H1 (cell line): ENCODE measurements at regions not wholly inside any gene's neighbourhood (a gene's known extent, or its start where the extent isn't known, plus 50 kb on each side); places are given as distances from the start of the nearest gene placed in this dataset.
"Not testable (repeated sequence)": the region's sequence is repeated elsewhere in the genome, so short reads cannot be mapped to it uniquely, and the experiment has no call there.

Experiments used
- CTCF ChIA-PET: fragments of 300-600 bp; sonication (Branson Sonifier 250); formaldehyde crosslinking; loops from one replicate; lab custom pipeline; 2021; ENCODE audit not compliant: partially characterized antibody; lab: Charles Lee
- POLR2A ChIA-PET: fragments of 300-600 bp; sonication (Branson Sonifier 250); formaldehyde crosslinking; loops from one replicate; lab custom pipeline; 2021; ENCODE audit warnings: inconsistent platforms; ENCODE audit not compliant: partially characterized antibody; lab: Charles Lee
- DNase-seq, 2 experiments: peaks; one replicate each; pipeline versions ENCODE4 v3.0.0 to v3.0.0-alpha.2; 2010 to 2022; ENCODE audit warnings: low spot score in 2 of 2, low read depth in 1 of 2, mixed read lengths in 1 of 2
- FAIRE-seq: peaks from 2 replicates; lab custom pipeline; 2011; peaks lifted over from hg19 to GRCh38; lab: Jason Lieb, UNC
- H2AFZ ChIP-seq: 2 replicates; pipeline ENCODE4 v1.8.1; 2012; ENCODE audit warnings: low read length, inconsistent platforms
- H2AK5ac ChIP-seq: 2 replicates; pipeline ENCODE4 v1.6.1; 2013; ENCODE audit warnings: low read depth, low read length
- H2BK120ac ChIP-seq: replicated peaks from 2 replicates; pipeline ENCODE3; 2013; ENCODE audit warnings: low read depth, low read length, inconsistent platforms
- H2BK12ac ChIP-seq: 2 replicates; pipeline ENCODE4 v1.6.1; 2013; ENCODE audit warnings: low read depth, low read length
- H2BK15ac ChIP-seq: 2 replicates; pipeline ENCODE4 v1.6.1; 2013; ENCODE audit warnings: low read length
- H2BK20ac ChIP-seq: 2 replicates; pipeline ENCODE4 v1.6.1; 2013; ENCODE audit warnings: low read length
- H2BK5ac ChIP-seq: 2 replicates; pipeline ENCODE4 v1.6.1; 2013; ENCODE audit warnings: low read depth, low read length
- H3K14ac ChIP-seq: 2 replicates; pipeline ENCODE4 v1.6.1; 2013; ENCODE audit warnings: inconsistent platforms; ENCODE audit not compliant: insufficient read length
- H3K18ac ChIP-seq: 2 replicates; pipeline ENCODE4 v1.6.1; 2013; ENCODE audit warnings: low read length; ENCODE audit errors: extremely low read depth
- H3K23ac ChIP-seq: 2 replicates; pipeline ENCODE4 v1.6.1; 2013; ENCODE audit warnings: inconsistent platforms; ENCODE audit not compliant: insufficient read length
- H3K23me2 ChIP-seq: 2 replicates; pipeline ENCODE4 v1.6.1; 2013; ENCODE audit warnings: low read depth, low read length
- H3K27ac ChIP-seq: 2 replicates; pipeline ENCODE4 v1.6.1; 2011; ENCODE audit warnings: low read depth, low read length, inconsistent platforms
- H3K27me3 ChIP-seq, 4 experiments: replicated peaks in 1 of 4; 1 replicate in 1 of 4; 2 replicates in 3 of 4; pipeline versions ENCODE4 v1.6.1 to v1.8.1; 2011 to 2013; ENCODE audit warnings: low read length in 3 of 4, mild to moderate bottlenecking in 3 of 4, inconsistent platforms in 2 of 4, mixed read lengths in 2 of 4, moderate library complexity in 1 of 4; ENCODE audit not compliant: control insufficient read depth in 3 of 4, insufficient read depth in 3 of 4; ENCODE audit errors: extremely low read depth in 1 of 4
- H3K36me3 ChIP-seq, 4 experiments: 2 replicates each; pipeline versions ENCODE4 v1.6.1 to v1.8.1; 2011 to 2013; ENCODE audit warnings: mild to moderate bottlenecking in 4 of 4, low read length in 3 of 4, moderate library complexity in 2 of 4, control low read depth in 1 of 4, inconsistent platforms in 1 of 4; ENCODE audit not compliant: insufficient read depth in 4 of 4, control insufficient read depth in 2 of 4
- H3K4ac ChIP-seq: replicated peaks from 2 replicates; pipeline ENCODE3; 2013; ENCODE audit warnings: low read length, low read depth, mixed read lengths, inconsistent platforms; ENCODE audit not compliant: insufficient read length
- H3K4me1 ChIP-seq, 4 experiments: replicated peaks in 1 of 4; 1 replicate in 1 of 4; 2 replicates in 3 of 4; pipeline versions ENCODE4 v1.6.1 to v1.8.1; 2011 to 2013; ENCODE audit warnings: low read length in 3 of 4, inconsistent platforms in 2 of 4, mixed read lengths in 1 of 4; ENCODE audit not compliant: insufficient read depth in 4 of 4, control insufficient read depth in 3 of 4
- H3K4me2 ChIP-seq, 2 experiments: 2 replicates each; pipeline versions ENCODE4 v1.6.1 to v1.8.1; 2011 to 2013; ENCODE audit warnings: low read depth in 2 of 2, low read length in 2 of 2, control low read depth in 1 of 2, inconsistent platforms in 1 of 2, mild to moderate bottlenecking in 1 of 2; ENCODE audit not compliant: insufficient read depth in 1 of 2
- H3K4me3 ChIP-seq, 4 experiments: fragments of 200-600, 300-600 bp in 1 of 4; sonication (generic), shearing (Covaris generic), sonication (Bioruptor Twin) in 1 of 4; 2 replicates each; pipeline versions ENCODE4 v1.5.1 to v1.8.1; 2011 to 2016; ENCODE audit warnings: low read length in 4 of 4, low read depth in 3 of 4, control low read depth in 2 of 4, inconsistent platforms in 2 of 4, mild to moderate bottlenecking in 2 of 4, mixed read lengths in 1 of 4, moderate library complexity in 1 of 4; ENCODE audit not compliant: insufficient read depth in 2 of 4; ENCODE audit errors: extremely low read depth in 1 of 4
- H3K56ac ChIP-seq: replicated peaks from 2 replicates; pipeline ENCODE3; 2013; ENCODE audit warnings: low read depth, mild to moderate bottlenecking, mixed read lengths, low read length, inconsistent platforms; ENCODE audit not compliant: insufficient read length
- H3K79me1 ChIP-seq: 2 replicates; pipeline ENCODE4 v1.6.1; 2013; ENCODE audit warnings: low read depth, low read length, control low read depth
- H3K79me2 ChIP-seq, 2 experiments: 2 replicates each; pipeline versions ENCODE4 v1.6.1 to v1.8.1; 2012 to 2013; ENCODE audit warnings: low read length in 2 of 2, mild to moderate bottlenecking in 2 of 2, inconsistent platforms in 1 of 2; ENCODE audit not compliant: insufficient read depth in 2 of 2, control insufficient read depth in 1 of 2
- H3K9ac ChIP-seq, 4 experiments: replicated peaks in 1 of 4; 1 replicate in 1 of 4; 2 replicates in 3 of 4; pipeline versions ENCODE4 v1.6.1 to v1.8.1; 2011 to 2013; ENCODE audit warnings: low read depth in 3 of 4, low read length in 3 of 4, control low read depth in 2 of 4, mild to moderate bottlenecking in 2 of 4, moderate library complexity in 2 of 4, inconsistent platforms in 1 of 4; ENCODE audit errors: extremely low read depth in 1 of 4
- H3K9me3 ChIP-seq, 2 experiments: 2 replicates each; pipeline versions ENCODE4 v1.6.1 to v1.8.1; 2012 to 2013; ENCODE audit warnings: mild to moderate bottlenecking in 2 of 2, moderate library complexity in 2 of 2, control low read depth in 1 of 2, inconsistent platforms in 1 of 2, low read depth in 1 of 2, low read length in 1 of 2, mixed read lengths in 1 of 2; ENCODE audit not compliant: insufficient read depth in 2 of 2
- H4K20me1 ChIP-seq, 2 experiments: replicated peaks in 1 of 2; 2 replicates each; pipeline versions ENCODE3 to v1.8.1; 2011 to 2013; ENCODE audit warnings: inconsistent platforms in 2 of 2, low read length in 2 of 2, mild to moderate bottlenecking in 1 of 2; ENCODE audit not compliant: insufficient read depth in 2 of 2, control insufficient read depth in 1 of 2
- H4K5ac ChIP-seq: 2 replicates; pipeline ENCODE4 v1.6.1; 2013; ENCODE audit warnings: low read length, low read depth, mixed read lengths, inconsistent platforms; ENCODE audit not compliant: insufficient read length
- H4K8ac ChIP-seq: 2 replicates; pipeline ENCODE4 v1.8.0; 2013; ENCODE audit warnings: mild to moderate bottlenecking, moderate library complexity, low read length, inconsistent platforms; ENCODE audit not compliant: insufficient read depth; ENCODE audit errors: extremely low read depth
- H4K91ac ChIP-seq: replicated peaks from 2 replicates; pipeline ENCODE3; 2013; ENCODE audit warnings: low read length, mixed read lengths, inconsistent platforms; ENCODE audit not compliant: insufficient read length
- WGBS, 2 experiments: shearing (Covaris generic) in 1 of 2; methylation state at CpG; one replicate each; pipeline versions ENCODE4 v1.1.6 to v1.1.7; 2013 to 2015; ENCODE audit warnings: low lambda C conversion rate in 2 of 2, mixed read lengths in 2 of 2, inconsistent platforms in 1 of 2, low coverage in 1 of 2, missing lambda C conversion rate in 1 of 2; ENCODE audit not compliant: insufficient replicate concordance in 2 of 2, insufficient coverage in 1 of 2, insufficient read length in 1 of 2; ENCODE audit errors: extremely low coverage in 1 of 2, missing lambda C conversion rate in 1 of 2; 5-methylcytosine and 5-hydroxymethylcytosine counted together

GRCh38 chr16:29111901-29112680 is 127.2 kb downstream of the LAT start:
- H2BK12ac ChIP-seq, H4K20me1 ChIP-seq, H2BK120ac ChIP-seq, H2BK15ac ChIP-seq, H2AFZ ChIP-seq, H3K9me3 ChIP-seq, H3K4ac ChIP-seq, H3K23me2 ChIP-seq, H3K9ac ChIP-seq, H4K8ac ChIP-seq, H3K56ac ChIP-seq, H4K5ac ChIP-seq, POLR2A ChIA-PET, H3K14ac ChIP-seq, FAIRE-seq, H3K36me3 ChIP-seq, H2BK20ac ChIP-seq, H4K91ac ChIP-seq, H3K27me3 ChIP-seq, DNase-seq, H3K4me3 ChIP-seq, H3K79me2 ChIP-seq, H3K27ac ChIP-seq, H2BK5ac ChIP-seq, H3K18ac ChIP-seq, H3K79me1 ChIP-seq, H3K4me2 ChIP-seq, H3K4me1 ChIP-seq, H2AK5ac ChIP-seq, H3K23ac ChIP-seq: not testable (repeated sequence)
- WGBS, 2 experiments, result 79% methylated on average over 8 of the region's 8 CpGs; no CpG with 5 or more reads in 1 of the 2 experiments
- CTCF ChIA-PET, result interaction anchor here (0.6 kb wide), 1 partner anchor 508 kb away, joined by 3 read pairs; no protein-coding TSS in a partner anchor
